GM19351 (cell line): ENCODE measurements at regions not wholly inside any gene's neighbourhood (a gene's known extent, or its start where the extent isn't known, plus 50 kb on each side); places are given as distances from the start of the nearest gene placed in this dataset.

Experiments
- ATAC-seq: cut with Tn5 transposase; IDR thresholded peaks from one replicate; pipeline ENCODE4 v1.9.1; 2021; ENCODE audit warnings: mild to moderate bottlenecking, moderate library complexity; ENCODE audit not compliant: unreplicated experiment

DNA sequence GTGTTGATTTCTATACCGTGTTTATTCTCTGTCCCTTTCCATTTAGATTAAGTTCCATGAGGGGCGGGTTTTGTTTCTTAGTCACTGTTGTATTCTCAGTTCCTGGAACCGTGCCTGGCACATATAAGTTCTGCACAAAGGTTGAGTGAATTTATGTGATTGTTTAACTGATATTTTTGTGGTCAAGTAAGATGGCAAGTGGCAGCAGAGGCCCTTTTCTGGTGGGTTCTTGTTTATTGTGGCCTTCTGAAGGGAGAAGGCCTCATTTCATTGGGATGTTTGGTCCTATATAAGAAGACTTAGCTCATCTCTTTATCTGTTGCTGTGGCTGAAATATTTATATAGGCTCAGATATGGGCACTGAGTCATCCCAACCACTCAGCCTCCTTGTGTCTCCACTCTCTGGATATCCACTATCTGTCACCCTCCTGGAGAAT, 262.5 kb downstream of the PSAT1 start:
- ATAC-seq, result no peak

DNA sequence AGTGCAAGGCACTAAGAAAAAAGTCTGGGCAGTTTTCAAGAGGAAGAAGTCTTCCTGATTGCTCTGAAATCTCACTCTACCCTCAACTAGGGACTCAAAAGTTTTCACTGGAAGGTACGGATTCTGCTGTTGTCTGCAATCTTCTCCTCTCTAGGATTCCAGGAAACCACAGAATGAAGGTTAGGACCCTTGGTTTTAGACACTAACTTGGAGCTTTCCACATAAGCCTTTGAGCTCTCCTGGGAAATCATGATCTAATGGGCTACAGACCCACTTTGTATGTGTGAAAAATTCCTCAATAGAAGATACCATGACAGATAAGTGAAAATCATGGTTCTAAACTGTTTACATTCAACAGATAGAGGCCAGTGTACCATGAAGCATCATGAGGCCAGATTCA, 265.1 kb downstream of the PSAT1 start:
- ATAC-seq, result no peak

DNA sequence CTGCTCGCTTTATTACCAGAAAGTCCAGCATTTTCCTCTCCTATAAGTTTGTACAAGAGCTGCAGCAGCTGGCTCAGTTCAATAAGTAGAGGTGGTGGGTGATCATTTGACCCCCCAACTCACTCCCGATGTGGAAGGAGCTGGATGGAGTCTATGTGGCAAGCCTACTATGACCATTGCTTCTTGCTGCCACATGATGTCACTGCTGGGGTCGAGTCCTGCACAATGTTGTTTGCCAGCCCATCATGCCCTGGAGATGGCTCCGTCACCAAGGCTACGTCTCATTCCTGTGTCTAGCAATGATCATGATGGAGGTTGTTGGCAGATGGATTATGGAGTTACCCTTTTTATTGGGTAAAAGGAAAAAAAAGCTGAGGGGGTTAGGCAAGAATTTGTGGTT, 266.3 kb downstream of the PSAT1 start:
- no peak for ATAC-seq

DNA sequence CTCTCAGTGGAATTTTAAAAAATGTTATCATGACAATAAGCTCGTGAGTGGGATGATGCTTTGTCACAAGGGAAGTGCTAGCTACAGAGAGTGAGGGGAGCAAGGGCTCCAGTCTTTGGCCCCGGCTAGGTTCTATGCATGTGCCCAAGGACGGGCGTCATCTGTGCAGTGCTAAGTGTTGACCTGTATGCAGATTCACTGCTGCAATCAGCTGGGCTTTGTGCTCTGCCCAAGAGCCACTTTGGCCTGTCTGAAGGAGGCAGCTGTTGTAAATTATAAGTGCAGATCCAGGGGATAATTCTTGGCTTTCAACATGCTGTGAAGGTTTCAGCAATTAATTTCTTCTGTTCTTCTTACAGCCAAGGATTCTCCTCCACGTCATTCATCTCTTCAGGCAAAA, 268.6 kb downstream of the PSAT1 start:
- ATAC-seq, result no peak

DNA sequence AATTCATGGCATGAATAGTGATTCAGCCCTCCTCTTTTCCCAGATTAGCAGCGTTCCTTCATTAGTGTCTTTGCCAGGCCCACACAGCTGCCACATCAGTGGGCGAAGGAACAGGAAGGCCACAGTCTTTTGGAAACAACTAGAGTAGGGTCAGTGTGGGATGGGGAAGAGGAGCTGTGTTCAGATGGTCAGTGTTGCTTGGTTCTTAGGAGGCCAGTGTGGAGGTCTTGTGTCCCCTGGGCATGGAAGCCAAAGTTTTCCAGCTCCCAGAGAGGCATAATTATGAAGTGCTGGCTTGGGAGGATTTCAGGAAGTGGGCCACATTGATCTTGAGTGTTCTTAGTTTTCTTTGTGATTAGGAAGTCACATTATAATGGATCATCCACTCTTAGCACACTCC, 269.6 kb downstream of the PSAT1 start:
- no peak for ATAC-seq

DNA sequence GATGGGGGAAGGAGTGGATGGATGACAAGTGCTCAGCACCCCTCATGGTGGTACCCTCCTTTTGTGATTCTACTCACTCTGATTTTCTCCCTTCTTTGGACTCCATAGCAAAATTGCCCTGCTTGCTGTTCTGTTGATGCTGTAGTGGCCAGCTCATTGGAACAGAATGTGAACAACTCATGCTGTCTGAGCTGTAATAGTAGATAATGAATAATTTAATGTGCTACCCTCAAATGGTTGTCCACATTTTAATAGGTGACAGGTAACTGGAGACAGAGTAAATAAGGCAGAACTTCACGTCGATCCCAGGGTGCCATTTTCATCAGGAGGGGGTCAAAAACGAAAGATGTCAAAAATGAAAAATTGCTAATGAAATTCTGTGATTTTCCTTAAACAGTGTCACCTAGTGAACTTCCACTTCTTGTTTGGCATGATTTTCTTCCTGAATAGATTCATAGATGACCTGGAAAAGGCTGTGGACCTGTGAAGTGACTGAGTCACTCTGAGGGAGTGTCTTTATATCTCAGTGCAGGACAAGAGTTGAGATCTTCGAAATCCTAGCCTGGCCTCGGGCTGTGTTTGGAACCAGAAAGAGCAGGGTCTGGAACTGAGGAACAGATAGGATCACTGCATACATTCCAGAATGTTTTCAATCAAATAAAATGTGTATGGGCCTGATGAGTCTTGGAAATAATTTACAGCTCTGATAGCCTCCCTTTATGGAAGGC, 270.2 kb downstream of the PSAT1 start:
- ATAC-seq, result no peak

DNA sequence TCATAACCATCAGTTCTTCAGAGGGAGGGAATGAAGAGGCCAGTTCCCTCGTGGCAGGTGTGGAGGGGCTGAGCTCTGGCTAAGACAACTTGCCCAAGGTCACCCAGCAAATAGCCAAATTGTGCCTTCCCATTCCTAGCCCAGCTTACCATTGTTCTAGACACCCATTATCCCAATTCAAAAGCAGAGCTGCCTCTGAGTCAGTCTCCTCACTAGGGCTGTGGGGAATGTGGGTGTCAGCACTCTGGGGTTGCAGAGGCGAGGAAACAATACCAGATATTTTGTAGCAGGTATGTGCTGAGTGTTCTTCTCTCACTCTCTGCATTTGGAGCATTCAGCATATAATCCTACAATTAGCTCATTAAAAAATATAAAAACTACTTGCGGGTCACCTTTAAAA, 270.8 kb downstream of the PSAT1 start:
- ATAC-seq, result no peak

DNA sequence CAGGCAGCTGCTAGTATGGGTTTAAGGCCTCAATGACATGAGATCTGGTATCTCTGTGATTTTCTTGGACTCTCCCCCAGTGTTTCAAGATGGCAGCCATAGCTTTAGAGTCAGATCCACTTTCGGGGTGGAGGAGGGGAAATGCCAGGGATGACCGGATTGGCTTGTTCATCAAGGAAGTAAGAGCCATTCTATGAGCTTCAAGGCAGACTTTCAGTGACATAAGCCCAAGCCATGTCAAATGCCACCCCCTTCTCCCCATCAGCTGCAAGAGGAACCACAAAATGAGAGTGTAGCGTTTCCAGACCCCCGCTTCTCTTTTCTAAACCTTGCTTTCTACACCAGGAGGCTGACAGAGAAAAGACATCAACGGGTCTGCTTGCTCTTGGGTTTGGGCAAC, 271.8 kb downstream of the PSAT1 start:
- ATAC-seq, result no peak

DNA sequence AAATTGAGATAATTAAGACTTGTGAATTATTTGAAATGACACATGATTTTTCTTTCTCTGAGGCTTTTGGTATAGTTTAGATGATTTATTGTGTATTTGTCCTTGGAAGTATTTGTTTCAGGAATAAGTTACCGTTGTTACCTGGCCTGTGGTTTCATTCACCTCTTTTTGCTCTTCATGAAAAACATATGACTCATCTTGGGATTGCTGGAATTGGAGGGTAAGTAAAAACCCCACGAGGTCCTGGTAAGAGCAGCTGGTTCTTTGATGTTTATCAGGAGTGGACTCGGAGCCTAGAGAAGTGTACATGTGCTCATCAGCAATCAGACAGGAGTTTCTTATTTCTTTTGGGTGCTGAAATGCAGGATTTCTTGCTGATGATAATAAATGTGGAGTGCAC, 275.3 kb downstream of the PSAT1 start:
- no peak for ATAC-seq

DNA sequence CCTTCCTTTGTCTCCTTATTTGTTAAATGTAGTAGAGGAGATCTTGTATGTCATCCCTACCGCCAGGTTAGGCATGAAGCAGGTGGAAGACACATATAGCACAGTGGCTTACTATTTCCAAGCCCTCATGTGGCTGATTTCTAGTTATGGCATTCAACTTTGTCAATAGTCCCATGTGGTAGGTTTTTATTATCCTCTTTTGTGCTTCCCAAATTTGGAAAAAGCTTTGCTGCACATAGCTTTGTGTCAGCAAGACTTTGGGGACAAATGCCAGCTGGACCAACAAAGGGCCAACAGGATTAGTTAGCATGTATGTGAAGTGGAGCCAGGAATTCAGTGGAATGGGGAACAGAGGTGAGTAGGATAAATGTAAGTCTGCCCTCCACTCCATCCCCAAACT, 276.3 kb downstream of the PSAT1 start:
- ATAC-seq, result no peak

DNA sequence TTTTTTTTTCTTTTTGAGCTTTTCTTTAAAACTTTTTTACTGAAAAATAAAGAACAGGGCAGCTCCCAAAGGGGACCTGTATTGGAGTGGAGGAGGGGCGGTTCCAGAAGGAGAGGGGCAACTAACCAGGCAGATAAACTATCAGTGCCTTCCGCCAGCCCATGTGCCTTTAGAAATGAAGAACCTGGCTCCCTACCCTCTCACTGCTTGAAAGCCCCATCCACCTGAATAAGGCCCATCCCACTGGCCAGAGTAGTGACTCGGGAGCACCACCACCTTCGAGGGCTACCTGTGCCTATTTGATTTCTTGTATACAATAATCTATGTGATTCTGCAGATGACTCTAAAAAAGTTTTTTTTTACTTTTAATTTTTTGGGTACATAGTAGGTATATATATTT, 276.7 kb downstream of the PSAT1 start:
- no peak for ATAC-seq

DNA sequence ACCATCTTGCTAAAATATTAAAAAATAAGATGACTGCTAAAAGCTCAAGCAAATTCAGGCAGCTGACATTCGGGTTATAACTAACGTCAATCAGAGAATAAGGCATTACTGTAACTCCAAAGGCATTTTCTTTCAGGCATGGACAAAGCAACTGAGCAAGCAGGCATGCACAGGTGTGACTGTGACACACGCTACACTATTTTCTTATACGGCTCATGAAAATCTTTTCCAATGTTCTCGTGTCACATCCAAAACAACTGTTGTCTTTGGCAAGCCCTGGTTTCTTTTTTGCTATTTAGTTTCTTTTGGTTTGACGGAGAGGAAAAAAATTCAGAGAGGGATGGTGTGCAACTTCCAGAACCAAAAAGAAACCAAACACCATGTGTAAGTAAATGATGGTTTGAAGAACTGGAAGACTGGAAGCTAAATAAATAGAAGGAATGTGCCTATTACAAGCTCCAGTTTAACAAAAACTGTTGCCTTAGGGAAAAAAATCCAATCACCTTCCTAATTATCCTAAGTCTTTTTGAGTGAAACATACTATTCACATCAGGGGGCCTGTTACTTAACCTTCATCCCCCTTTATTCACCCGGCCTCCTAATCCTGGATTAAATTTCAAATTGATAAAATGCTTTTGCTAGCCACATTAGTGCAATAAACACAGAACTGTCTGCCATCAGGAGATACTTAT, 277.6 kb downstream of the PSAT1 start:
- ATAC-seq, result no peak

DNA sequence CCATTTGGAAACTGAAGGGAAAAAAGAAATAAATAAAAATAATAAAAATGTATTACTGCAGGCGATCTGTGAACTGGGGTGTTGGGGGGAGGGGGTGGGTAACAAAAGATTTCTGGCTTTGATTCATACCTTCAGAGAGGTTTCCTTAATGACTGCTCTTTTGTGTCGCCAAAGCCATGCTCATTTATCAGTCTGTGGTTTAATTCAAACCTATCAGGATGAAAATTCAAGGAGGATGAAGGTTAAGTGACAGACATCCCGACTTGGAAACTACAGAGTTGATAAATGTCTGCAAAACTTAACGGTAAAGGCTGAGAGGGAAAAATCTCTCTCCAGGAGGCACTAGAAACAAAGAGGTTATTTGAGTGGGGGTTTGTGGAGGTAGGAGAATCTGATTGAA, 278.2 kb downstream of the PSAT1 start:
- ATAC-seq, result no peak

DNA sequence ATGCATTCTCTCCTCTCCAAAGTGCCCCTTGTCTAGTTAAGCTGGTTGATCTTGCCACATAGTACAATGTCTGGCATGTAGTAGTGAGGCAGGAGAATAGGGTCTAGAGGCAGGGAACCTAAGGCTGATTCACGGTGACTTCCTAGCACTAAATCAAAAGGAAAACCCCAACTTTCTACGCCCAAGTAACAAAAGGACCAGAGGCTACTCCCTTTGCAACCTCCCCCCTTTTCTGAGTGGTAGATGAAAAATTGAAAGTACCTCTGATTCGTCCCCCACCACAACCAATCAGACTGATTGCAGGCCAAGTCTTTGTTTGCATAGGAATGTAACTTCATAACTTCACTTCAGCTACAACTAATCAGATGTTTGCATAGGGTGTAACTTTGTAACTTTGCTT, 278.8 kb downstream of the PSAT1 start:
- ATAC-seq, result no peak

DNA sequence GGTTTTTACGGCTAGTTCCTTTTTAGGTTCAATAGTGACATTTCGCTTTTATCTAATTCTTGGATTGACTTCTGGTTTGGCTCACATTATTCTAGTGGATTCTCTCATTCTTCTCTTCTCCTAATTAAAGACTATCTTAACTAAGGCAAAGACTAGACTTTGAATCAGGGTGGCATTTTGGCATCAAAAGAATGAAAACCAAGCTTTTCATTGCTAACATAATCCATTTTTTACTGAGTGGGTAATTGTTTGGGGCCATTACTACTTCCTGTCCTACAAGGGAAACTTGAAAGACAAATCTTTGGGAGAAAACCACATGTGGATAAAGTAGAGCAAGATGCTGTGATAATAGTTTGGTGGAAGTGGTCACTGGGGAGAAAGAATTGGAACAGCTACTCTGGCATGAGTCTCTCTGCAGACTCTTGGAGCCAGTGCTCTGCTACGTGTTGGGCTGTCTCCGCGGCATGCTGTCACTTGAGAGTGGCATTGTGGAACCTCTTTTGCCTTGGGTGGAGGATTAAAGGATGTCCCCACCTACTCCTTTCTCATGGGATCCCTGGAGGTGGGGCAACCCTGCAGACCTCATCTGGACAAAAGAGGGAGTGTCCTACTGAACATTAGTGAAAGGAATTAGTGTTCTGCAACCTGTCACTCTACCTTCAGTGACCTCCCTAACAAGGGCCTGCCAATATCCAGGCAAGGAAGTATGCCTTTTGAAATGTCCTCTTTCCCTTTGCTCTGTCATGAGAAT, 280.4 kb downstream of the PSAT1 start:
- no peak for ATAC-seq

DNA sequence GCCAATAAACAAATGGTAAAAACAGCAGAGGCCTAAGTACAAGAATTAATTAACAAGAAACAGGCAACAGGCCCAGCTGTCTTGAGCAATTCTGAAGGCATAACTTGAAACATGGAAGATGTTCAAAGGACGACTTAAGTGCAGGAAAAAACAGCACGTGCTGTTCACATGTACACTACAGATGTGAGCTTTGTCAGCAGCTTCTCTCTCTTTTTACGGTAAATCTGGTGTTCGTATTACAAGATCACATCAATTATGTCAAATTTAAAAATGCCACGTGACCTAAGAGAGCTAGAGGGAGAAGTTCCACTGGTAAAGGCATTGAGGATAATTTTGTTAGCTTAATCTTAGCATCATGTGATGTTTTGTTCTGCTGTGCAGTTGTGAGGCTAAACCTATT, 281.1 kb downstream of the PSAT1 start:
- no peak for ATAC-seq

DNA sequence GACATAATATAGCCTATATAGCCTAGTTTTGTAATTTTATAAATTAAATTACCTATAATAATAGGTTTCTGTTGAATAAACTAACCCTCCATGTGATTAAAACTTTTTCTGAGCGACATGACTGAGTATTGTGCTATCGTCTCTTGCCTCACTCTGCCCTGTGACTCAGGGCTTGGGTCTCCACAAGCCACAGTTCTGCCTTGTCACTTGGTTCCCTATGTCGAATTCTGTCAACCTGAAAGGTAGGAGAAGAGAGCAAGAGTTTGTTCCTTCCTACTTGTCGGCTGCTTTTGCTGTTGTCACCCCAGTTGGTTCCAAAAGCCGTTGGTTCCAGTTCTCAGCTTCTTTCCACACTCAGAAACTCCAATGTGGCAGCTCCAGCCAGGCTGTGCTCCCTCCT, 285.9 kb downstream of the PSAT1 start:
- ATAC-seq, result no peak

DNA sequence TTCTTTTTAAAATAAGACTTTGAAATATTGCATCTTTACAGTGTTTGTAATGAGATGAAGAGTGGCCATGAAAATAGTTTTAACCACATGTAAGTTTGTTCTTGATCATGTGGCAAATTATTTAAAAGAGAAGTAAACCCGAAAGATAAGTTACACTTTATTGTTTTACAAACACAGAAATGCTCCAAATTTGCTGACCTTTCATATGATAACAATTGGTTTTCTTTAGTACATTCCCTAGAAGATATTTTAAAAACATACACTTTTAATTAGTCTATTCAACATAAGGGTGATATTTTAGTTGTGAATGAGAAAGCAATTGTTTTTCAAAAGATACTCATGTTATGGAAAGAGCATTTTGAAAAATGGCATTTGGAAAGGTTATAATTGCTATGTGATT, 287.7 kb downstream of the PSAT1 start:
- ATAC-seq, result no peak

DNA sequence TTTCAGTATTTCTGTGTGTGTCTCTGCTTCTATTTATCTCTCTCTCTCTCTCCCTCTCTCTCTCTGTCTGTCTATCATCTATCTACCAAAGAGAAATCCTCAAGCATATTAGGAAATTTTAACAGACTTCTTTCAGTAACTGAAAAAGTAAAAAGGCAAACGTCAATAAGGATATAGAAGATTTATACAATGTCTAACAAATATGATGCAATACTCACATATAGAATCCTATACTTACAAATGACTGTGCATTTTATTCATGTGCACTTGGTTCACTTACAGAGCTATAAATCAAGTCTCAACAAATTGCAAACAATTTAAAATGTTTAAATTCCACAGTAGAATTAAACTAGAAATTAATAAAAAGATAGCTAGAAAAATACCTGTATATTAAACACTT, 289.0 kb downstream of the PSAT1 start:
- no peak for ATAC-seq

DNA sequence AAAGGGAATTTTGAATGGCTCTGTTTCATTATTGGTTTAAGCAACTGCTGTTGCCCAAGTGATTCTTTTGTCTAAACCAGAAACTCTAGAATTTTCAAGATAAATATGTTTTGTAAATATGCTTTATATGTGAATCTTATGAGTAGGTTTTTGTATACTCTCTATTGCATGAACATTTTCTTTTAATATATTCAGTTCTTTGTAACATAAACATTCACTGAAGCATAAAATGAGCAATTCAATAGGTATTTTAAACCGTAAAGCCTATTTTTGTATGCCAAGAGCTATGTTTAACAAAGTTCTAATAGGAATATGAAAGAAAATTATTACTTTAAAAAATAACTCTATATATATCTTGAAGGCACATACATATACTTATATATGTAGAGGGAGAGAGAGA, 293.1 kb downstream of the PSAT1 start:
- ATAC-seq, result no peak

DNA sequence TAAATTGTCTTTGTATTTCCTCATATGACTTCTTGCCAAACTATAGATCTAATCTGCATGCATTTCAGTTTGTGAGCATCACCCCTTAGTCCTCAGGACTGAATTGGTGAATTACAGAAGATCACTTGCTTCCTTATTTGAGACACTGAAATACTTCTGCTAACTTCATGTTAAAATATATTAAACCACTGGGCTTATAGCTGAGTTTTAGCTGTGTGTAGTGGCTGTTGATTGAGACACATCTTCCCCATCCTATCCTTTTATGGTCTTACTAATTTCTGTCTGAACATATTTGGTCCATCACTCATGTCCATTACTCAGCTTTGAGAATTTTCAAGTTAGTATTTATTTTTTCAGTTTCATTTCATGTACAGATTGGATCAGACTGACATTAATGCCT, 295.9 kb downstream of the PSAT1 start:
- no peak for ATAC-seq
